HG03045 (cell line): ENCODE measurements at regions not wholly inside any gene's neighbourhood (a gene's known extent, or its start where the extent isn't known, plus 50 kb on each side); places are given as distances from the start of the nearest gene placed in this dataset.
"Not testable (repeated sequence)": the region's sequence is repeated elsewhere in the genome, so short reads cannot be mapped to it uniquely, and the experiment has no call there.

ENCODE experiments used
- ATAC-seq: cut with Tn5 transposase; IDR thresholded peaks from one replicate; pipeline ENCODE4 v1.9.1; 2021; ENCODE audit warnings: mild to moderate bottlenecking, moderate library complexity; ENCODE audit not compliant: unreplicated experiment

- ATAC-seq, result no peak
Measured at GRCh38 chr10:30560326-30560725, 69.2 kb downstream of the LYZL2 start.

GRCh38 chr10:30559180-30559579 lies 70.4 kb downstream of the LYZL2 start:
- no peak for ATAC-seq

- no peak for ATAC-seq
Measured at GRCh38 chr10:30558411-30558810, 71.1 kb downstream of the LYZL2 start.

- ATAC-seq, result no peak
Measured at GRCh38 chr10:30557884-30558283, 71.7 kb downstream of the LYZL2 start.

GRCh38 chr10:30556189-30556588 lies 73.4 kb downstream of the LYZL2 start:
- no peak for ATAC-seq

GRCh38 chr10:30555465-30555864 lies 74.1 kb downstream of the LYZL2 start:
- ATAC-seq, result no peak

GRCh38 chr10:30554440-30554825 lies 75.1 kb downstream of the LYZL2 start:
- ATAC-seq, result no peak

GRCh38 chr10:30553626-30554439 lies 75.7 kb downstream of the LYZL2 start:
- no peak for ATAC-seq

- no peak for ATAC-seq
Measured at GRCh38 chr10:30553018-30553625, 76.4 kb downstream of the LYZL2 start.

GRCh38 chr10:30550967-30551815 lies 78.4 kb downstream of the LYZL2 start:
- ATAC-seq, result no peak

- ATAC-seq, result not testable (repeated sequence)
Measured at GRCh38 chr10:30549134-30549687, 80.3 kb downstream of the LYZL2 start.

GRCh38 chr10:30546511-30546910 lies 83.0 kb downstream of the LYZL2 start:
- ATAC-seq, result no peak

- ATAC-seq, result no peak
Measured at GRCh38 chr10:30542895-30543288, 86.7 kb downstream of the LYZL2 start.

GRCh38 chr10:30542001-30542894 lies 87.3 kb downstream of the LYZL2 start:
- ATAC-seq, result no peak

- no peak for ATAC-seq
Measured at GRCh38 chr10:30540276-30540675, 89.3 kb downstream of the LYZL2 start.

- no peak for ATAC-seq
Measured at GRCh38 chr10:30538086-30538485, 91.5 kb downstream of the LYZL2 start.

GRCh38 chr10:30537586-30537985 lies 92.0 kb downstream of the LYZL2 start:
- ATAC-seq, result no peak

GRCh38 chr10:30537158-30537557 lies 92.4 kb downstream of the LYZL2 start:
- ATAC-seq, result not testable (repeated sequence)

- no peak for ATAC-seq
Measured at GRCh38 chr10:30536578-30536977, 93.0 kb downstream of the LYZL2 start.

GRCh38 chr10:30535677-30536076 lies 93.9 kb downstream of the LYZL2 start:
- no peak for ATAC-seq
